ENCODE measurements at regions not wholly inside any gene's neighbourhood (a gene's known extent, or its start where the extent isn't known, plus 50 kb on each side); places are given as distances from the start of the nearest gene placed in this dataset.

DNA sequence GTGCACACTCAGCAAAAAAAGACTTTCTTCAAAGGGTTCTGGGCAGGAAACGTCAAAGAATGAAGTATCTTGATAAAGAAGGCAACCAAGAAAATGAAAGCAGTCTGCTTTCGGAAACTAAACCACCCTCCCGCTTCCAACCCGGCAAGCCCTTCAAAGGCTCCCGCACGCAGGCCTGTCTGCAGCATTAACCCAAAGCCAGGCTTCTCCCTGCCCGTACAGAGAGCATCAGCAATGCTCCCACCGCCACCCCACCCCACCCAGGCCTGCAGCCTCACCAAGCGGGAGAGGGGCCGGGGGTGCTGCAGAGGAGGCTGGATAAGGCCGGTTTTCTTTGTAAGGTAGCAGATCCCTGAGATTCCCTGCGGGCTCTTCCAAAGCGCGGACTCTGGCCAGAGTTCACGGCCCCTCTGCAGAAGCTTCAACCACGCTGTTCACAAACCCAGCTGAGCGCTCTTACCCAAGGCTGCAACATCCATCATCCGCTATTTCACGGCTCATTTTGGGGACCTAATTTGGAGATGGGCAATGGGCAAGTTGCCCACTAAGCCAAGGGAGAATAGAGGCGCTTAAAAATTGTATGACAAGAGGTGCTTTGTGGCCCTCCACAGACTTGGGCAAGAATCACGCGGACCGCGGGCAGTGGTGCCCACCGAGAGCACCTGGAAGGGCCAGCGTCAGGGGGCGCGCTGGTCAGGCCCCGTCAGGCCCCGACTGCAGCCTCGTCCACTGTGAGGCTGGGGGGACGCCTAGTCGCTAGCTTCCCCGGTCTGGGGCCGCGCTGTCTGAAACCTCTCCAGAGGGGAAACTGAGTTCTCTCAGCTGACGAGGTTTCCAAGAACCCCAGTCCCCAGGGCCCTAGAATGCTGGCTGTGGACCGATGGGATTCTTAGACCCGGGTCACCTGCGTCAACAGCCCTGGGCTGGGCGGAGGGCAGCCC, 225.4 kb upstream of the ID2 start:
- DNase-seq, result peak in 1 of 2 donors; percentile 52
- Histone ChIP-seq H3K27ac (ENCODE audit: low read length) (peak overlapping the region; percentile 55), H3K9me3 (ENCODE audit: control insufficient read depth, low read depth, low read length) (peaks cover 4% of the 10 kb centered on the region), H3K4me1 (ENCODE audit: control insufficient read depth, insufficient read depth, low read length) (peaks cover 32% of the 10 kb centered on the region), H3K36me3 (ENCODE audit: control insufficient read depth, insufficient read depth, low read length) (no peaks in the 10 kb centered on the region), H3K27me3 (ENCODE audit: control insufficient read depth, insufficient read depth, low read length) (peaks cover 2% of the 10 kb centered on the region), H3K4me3 (ENCODE audit: low read length) (peak overlapping the region; percentile 11)
- no CpG with 5 or more reads among the region's 41 CpGs for whole genome bisulfite sequencing (ENCODE audit: insufficient coverage, low lambda C conversion rate)

DNA sequence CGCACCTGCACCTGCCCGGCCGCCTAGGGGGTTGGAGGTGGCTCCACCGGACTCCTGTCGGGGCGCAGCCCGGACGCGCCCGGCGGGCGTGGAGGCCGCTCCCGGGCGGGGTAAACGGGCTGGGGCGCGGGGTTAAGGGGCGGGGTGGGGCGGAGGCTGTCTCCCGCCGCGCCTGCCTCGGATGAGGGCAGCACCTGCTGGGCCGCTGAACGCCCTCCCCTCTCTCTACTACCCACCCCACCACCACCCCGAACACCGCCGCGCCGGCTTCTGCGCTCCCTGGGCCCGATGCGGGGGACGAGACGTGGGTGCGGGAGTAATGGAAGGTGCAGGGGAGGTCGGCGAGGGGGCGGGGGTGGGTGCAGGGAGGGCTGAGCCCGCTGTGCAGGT, 224.8 kb upstream of the ID2 start:
- WGBS (ENCODE audit: insufficient coverage, low lambda C conversion rate), result no CpG with 5 or more reads among the region's 41 CpGs
- peaks cover 4% of the 10 kb centered on the region for H3K9me3 ChIP-seq (ENCODE audit: control insufficient read depth, low read depth, low read length)
- H3K27ac ChIP-seq (ENCODE audit: low read length), result peak overlapping the region; percentile 72
- H3K4me3 ChIP-seq (ENCODE audit: low read length), result peak overlapping the region; percentile 33
- DNase-seq, result peak; percentile 52 to 81
- H3K36me3 ChIP-seq (ENCODE audit: control insufficient read depth, insufficient read depth, low read length), result no peaks in the 10 kb centered on the region
- H3K27me3 ChIP-seq (ENCODE audit: control insufficient read depth, insufficient read depth, low read length), result peaks cover 2% of the 10 kb centered on the region
- H3K4me1 ChIP-seq (ENCODE audit: control insufficient read depth, insufficient read depth, low read length), result peaks cover 32% of the 10 kb centered on the region

DNA sequence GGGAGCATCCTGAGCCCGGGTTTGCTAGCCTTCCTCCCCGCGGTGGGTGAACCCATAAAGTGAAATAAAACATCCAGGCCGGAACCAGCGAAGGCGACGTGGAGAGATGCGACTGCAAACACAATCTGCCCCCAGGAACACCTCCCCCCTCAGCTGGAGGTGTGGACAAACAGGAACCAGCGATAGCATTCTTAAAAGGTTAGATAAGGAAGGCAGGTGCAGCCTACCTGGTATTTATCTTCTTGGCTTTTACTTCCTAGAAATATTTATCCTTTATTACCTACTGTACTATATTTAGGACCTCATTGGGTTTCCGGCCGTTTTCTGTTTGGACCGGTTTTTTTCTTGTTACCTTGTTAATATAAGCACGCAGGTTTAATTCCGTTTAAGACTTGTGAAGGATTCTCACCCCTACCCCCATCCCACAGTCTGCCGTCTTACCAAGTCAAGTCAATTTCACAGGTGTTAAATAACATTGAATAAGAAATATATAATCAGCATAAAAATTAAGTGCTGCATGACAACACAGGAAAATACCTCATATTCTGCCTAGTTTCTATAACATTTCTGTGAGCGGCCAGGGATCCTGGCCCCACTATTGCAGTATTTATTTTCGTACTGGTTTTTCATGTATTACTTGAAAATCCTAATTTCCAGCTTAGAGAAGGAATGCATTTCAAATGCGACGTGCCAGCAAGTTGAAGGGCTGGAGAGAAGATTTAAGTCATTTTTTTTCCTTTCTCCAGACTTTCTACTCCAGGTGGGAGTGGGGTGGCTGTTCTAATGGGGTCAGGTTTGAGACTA, 224.0 kb upstream of the ID2 start:
- DNase-seq, result peak; percentile 78 to 87
- Histone ChIP-seq H3K36me3 (ENCODE audit: control insufficient read depth, insufficient read depth, low read length) (no peaks in the 10 kb centered on the region), H3K4me3 (ENCODE audit: low read length) (peak overlapping the region; percentile 33), H3K9me3 (ENCODE audit: control insufficient read depth, low read depth, low read length) (peaks cover 4% of the 10 kb centered on the region), H3K4me1 (ENCODE audit: control insufficient read depth, insufficient read depth, low read length) (peaks cover 31% of the 10 kb centered on the region), H3K27ac (ENCODE audit: low read length) (peak overlapping the region; percentile 72), H3K27me3 (ENCODE audit: control insufficient read depth, insufficient read depth, low read length) (peaks cover 2% of the 10 kb centered on the region)
- 22% methylated on average over 6 of the region's 19 CpGs for WGBS (ENCODE audit: insufficient coverage, low lambda C conversion rate)

DNA sequence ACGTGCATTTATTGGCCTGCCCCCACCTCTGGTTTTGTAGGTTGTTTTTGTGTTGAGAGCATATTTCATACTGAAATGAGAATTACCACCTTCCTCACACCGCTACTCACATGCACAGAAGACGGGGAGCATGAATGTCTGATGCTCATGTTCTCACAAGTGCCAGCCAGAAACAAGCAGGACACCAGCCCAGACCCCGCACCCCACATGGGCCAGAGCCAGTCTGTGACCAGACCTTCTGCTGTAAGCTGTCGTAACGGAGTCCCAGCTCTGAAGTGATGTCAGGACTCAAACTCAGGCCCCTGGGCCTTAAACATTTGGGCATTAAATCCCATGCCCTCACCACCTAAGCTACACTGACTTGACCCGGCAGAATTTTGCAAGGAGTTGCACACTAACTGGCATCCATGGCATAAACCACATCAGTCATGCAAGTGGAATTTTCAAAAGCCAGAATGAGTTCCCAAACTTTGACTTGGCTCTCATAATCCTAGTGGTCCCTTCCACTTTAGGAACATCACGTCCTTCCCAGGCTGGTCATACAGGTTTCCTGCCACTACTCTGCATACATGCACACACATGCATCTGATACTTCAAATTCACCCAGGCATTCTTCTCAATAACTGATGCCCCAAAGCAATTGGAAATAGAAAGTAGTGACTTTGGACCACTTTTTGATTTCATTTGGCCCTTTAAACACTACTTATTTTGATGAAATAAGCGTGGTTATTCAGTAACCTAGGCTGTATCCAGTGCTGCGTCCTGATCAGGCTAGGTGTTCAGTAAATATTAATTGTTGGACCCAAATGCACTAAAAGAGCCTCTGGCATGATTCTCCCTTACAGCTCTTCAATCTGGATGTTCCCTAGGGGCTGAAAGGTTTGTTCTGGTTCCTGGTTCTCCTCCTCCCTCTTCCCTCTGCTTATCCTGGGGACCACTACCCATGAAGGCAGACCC, 223.1 kb upstream of the ID2 start:
- DNase-seq, result peak in 1 of 2 donors; percentile 14
- H3K4me3 ChIP-seq (ENCODE audit: low read length), result no peak overlapping the region
- H3K9me3 ChIP-seq (ENCODE audit: control insufficient read depth, low read depth, low read length), result peaks cover 4% of the 10 kb centered on the region
- no peaks in the 10 kb centered on the region for H3K36me3 ChIP-seq (ENCODE audit: control insufficient read depth, insufficient read depth, low read length)
- peaks cover 23% of the 10 kb centered on the region for H3K4me1 ChIP-seq (ENCODE audit: control insufficient read depth, insufficient read depth, low read length)
- no CpG with 5 or more reads among the region's 10 CpGs for WGBS (ENCODE audit: insufficient coverage, low lambda C conversion rate)
- peak overlapping the region; percentile 72 for H3K27ac ChIP-seq (ENCODE audit: low read length)
- H3K27me3 ChIP-seq (ENCODE audit: control insufficient read depth, insufficient read depth, low read length), result peaks cover 2% of the 10 kb centered on the region

DNA sequence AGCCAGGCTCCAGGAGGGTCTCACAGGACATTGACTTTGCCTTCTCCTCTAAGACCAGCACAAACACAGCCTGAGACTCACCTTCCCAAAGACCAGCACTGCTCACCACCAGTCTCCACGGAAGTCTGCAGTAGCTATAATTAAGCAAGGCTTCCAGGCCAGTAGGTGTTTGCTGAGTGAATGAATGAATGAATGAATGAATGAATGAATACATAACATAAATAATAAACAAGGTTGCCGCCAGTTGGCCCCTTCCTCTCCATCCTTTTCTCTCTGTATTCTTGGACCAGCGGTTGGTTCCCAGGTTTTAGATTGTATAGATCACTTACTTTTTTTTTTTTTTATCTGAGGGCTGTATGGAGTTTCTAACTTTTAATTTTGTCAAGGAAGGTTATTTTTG, 222.4 kb upstream of the ID2 start:
- WGBS (ENCODE audit: insufficient coverage, low lambda C conversion rate), result 100% methylated on average over 2 of the region's 3 CpGs
- no peak overlapping the region for H3K27ac ChIP-seq (ENCODE audit: low read length)
- DNase-seq, result no peak

DNA sequence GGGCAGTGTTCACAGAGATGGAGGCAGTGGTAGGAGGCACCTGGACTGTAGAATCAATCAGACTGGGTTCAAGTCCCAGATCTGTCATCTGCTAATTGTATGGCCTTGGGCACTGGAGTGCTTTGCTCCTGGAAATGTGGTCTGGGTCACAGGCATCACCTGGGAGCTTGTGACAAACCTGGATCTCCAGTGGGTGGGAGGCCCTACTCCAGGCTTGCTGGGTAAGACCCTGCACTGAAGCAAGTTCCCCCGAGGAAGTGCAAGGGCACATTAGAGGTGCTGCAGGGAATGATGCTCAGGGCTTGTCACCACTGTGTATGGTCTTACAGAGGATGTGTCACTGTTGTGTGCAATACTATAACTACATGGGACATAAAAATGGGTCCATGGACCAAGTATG, 220.5 kb upstream of the ID2 start:
- no peak overlapping the region for H3K4me3 ChIP-seq (ENCODE audit: low read length)
- DNase-seq, result no peak
- peaks cover 4% of the 10 kb centered on the region for H3K9me3 ChIP-seq (ENCODE audit: control insufficient read depth, low read depth, low read length)
- no peak overlapping the region for H3K27ac ChIP-seq (ENCODE audit: low read length)
- WGBS (ENCODE audit: insufficient coverage, low lambda C conversion rate), result no CpG with 5 or more reads among the region's 1 CpG
- H3K4me1 ChIP-seq (ENCODE audit: control insufficient read depth, insufficient read depth, low read length), result peaks cover 20% of the 10 kb centered on the region
- H3K36me3 ChIP-seq (ENCODE audit: control insufficient read depth, insufficient read depth, low read length), result no peaks in the 10 kb centered on the region
- H3K27me3 ChIP-seq (ENCODE audit: control insufficient read depth, insufficient read depth, low read length), result peaks cover 2% of the 10 kb centered on the region

More for the DNA sequence above, 222.4 kb upstream of the ID2 start:
- peaks cover 20% of the 10 kb centered on the region for H3K4me1 ChIP-seq (ENCODE audit: control insufficient read depth, insufficient read depth, low read length)
- H3K9me3 ChIP-seq (ENCODE audit: control insufficient read depth, low read depth, low read length), result peaks cover 4% of the 10 kb centered on the region
- H3K4me3 ChIP-seq (ENCODE audit: low read length), result no peak overlapping the region
- peaks cover 2% of the 10 kb centered on the region for H3K27me3 ChIP-seq (ENCODE audit: control insufficient read depth, insufficient read depth, low read length)
- H3K36me3 ChIP-seq (ENCODE audit: control insufficient read depth, insufficient read depth, low read length), result no peaks in the 10 kb centered on the region

DNA sequence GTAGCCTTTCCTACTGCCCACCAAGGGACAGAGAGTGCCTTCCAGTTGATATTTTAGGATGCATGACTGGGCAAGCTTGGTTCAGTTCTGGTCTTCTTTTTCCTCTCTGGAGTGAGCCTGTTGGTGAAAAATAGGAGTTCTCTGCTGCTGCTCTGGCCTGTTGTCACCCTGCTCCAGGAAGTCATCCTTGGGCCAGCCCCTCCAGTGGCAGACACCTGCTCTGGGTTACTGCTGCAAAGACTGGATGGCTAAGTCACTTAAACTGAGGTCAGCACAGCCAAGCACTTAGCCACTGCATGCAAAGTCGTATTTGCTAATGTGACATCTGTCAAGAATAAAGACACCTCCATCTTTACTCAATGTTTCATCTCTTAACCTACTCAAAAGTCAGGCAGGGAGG, 219.6 kb upstream of the ID2 start:
- Histone ChIP-seq H3K4me3 (ENCODE audit: low read length) (no peak overlapping the region), H3K27me3 (ENCODE audit: control insufficient read depth, insufficient read depth, low read length) (peaks cover 2% of the 10 kb centered on the region), H3K9me3 (ENCODE audit: control insufficient read depth, low read depth, low read length) (no peaks in the 10 kb centered on the region), H3K27ac (ENCODE audit: low read length) (no peak overlapping the region), H3K36me3 (ENCODE audit: control insufficient read depth, insufficient read depth, low read length) (no peaks in the 10 kb centered on the region), H3K4me1 (ENCODE audit: control insufficient read depth, insufficient read depth, low read length) (peaks cover 15% of the 10 kb centered on the region)
- WGBS (ENCODE audit: insufficient coverage, low lambda C conversion rate), result no CpG with 5 or more reads among the region's 1 CpG
- DNase-seq, result no peak

DNA sequence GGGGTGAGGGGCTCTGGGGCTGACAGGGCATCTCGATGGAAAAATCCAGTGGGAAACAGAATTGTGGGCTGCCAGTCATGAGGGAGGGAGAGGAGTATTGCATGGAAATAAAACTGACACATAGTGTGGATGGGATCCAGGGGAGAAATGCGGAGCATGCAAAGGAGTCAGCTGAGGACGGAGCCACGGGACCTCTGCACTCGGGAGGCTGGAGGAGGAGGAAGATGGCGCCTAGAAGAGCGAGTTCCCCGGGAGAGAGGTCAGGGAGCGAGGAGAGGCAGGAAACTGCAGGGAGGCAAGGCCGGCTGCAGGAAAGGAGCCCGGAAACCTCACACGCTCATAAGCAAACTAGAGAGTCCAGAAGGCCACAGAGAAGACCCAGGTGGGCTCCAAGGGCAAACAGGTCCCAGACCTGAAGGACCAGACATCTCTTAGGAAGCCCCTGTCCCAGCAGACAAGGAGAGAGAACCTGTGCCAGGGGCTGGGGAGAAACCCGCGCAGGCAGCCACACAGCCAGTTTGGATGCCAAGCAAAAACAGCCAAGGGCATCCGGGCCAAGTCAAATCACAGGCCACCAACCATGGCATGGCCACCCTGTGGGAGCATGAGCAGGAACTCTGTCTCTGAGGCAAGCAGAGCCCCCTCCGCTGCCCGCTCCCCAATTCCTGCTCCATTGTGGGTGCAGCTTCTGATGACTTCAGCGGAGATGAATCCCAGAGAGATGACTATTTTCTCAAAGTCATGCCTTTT, 218.8 kb upstream of the ID2 start:
- Histone ChIP-seq H3K27ac (ENCODE audit: low read length) (no peak overlapping the region), H3K36me3 (ENCODE audit: control insufficient read depth, insufficient read depth, low read length) (no peaks in the 10 kb centered on the region), H3K4me3 (ENCODE audit: low read length) (no peak overlapping the region), H3K9me3 (ENCODE audit: control insufficient read depth, low read depth, low read length) (no peaks in the 10 kb centered on the region), H3K4me1 (ENCODE audit: control insufficient read depth, insufficient read depth, low read length) (peaks cover 13% of the 10 kb centered on the region), H3K27me3 (ENCODE audit: control insufficient read depth, insufficient read depth, low read length) (no peaks in the 10 kb centered on the region)
- no peak for DNase-seq
- WGBS (ENCODE audit: insufficient coverage, low lambda C conversion rate), result 90% methylated on average over 2 of the region's 18 CpGs

DNA sequence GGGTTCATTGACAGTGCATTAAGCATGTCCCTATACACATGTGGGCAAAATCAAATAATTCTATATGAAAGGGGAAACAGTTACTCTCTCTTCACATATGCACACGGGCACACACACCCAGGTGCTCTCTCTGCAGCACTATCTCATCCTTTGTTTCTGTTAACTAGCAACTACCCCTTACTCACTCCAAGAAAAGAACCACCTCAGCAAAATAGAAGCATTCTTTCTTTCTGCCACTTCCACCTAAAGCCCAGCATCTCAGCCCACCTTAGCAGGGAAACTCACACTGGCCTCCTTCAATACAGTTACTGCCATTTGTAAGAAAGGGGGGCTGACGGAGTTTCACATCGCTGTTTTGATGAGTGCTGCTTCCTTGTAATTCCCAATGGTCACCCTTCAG, 216.3 kb upstream of the ID2 start:
- no CpG with 5 or more reads among the region's 3 CpGs for WGBS (ENCODE audit: insufficient coverage, low lambda C conversion rate)
- Histone ChIP-seq H3K27me3 (ENCODE audit: control insufficient read depth, insufficient read depth, low read length) (no peaks in the 10 kb centered on the region), H3K4me3 (ENCODE audit: low read length) (no peak overlapping the region), H3K9me3 (ENCODE audit: control insufficient read depth, low read depth, low read length) (no peaks in the 10 kb centered on the region), H3K36me3 (ENCODE audit: control insufficient read depth, insufficient read depth, low read length) (no peaks in the 10 kb centered on the region), H3K27ac (ENCODE audit: low read length) (no peak overlapping the region), H3K4me1 (ENCODE audit: control insufficient read depth, insufficient read depth, low read length) (no peaks in the 10 kb centered on the region)
- DNase-seq, result no peak
